ENCODE measurements at regions not wholly inside any gene's neighbourhood (a gene's known extent, or its start where the extent isn't known, plus 50 kb on each side); places are given as distances from the start of the nearest gene placed in this dataset.

GRCh38 chr12:40525054-40525453 lies 167.2 kb upstream of the CNTN1 start:
- no peaks in the 10 kb centered on the region for H3K9me3 Mint-ChIP-seq
- DNase-seq (ENCODE audit: low spot score) (no peak), ATAC-seq (no peak)
- Histone ChIP-seq H2AFZ (no peak overlapping the region), H3K4me3 (no peak overlapping the region), H3K9me2 (ENCODE audit: insufficient read depth) (0 out of 2 replicates have a peak, but pooled peaks cover 3% of the 10 kb centered on the region), H3K4me1 (ENCODE audit: insufficient read depth) (no peaks in the 10 kb centered on the region), H3K79me2 (replicated peaks; ENCODE audit: insufficient read depth) (no peaks in the 10 kb centered on the region), H3K27me3 (ENCODE audit: insufficient read depth) (no peaks in the 10 kb centered on the region), H4K20me1 (replicated peaks; ENCODE audit: insufficient read depth) (no peaks in the 10 kb centered on the region), H3F3A (replicated peaks; ENCODE audit: low read depth) (no peaks in the 10 kb centered on the region), H3K27ac (ENCODE audit: low read depth) (no peak overlapping the region), H3K36me3 (ENCODE audit: insufficient read depth) (no peaks in the 10 kb centered on the region), H3K4me2 (no peak overlapping the region)
- TF ChIP-seq REST (IDR thresholded peaks at IDR 0.05; ENCODE audit: unreplicated experiment) (no peak), EZH2 (IDR thresholded peaks at IDR 0.05; ENCODE audit: low read depth, unreplicated experiment) (no peak), NANOG (IDR thresholded peaks at IDR 0.05; ENCODE audit: borderline replicate concordance) (no peak), EZH2phosphoT487 (IDR thresholded peaks at IDR 0.05; ENCODE audit: unreplicated experiment) (no peak), POLR2AphosphoS5 (IDR thresholded peaks at IDR 0.05; ENCODE audit: low read depth) (no peak), ZNF462 (CRISPR knock-in tag; IDR thresholded peaks at IDR 0.05) (no peak), ETS1 (IDR thresholded peaks at IDR 0.05) (no peak), CTCF (conservative IDR thresholded peaks at IDR 0.05; ENCODE audit: low read depth in 2 of 2) (no peak), CREB1 (CRISPR knock-in tag; IDR thresholded peaks at IDR 0.05; ENCODE audit: low read depth) (no peak), ZNF331 (CRISPR knock-in tag; IDR thresholded peaks at IDR 0.05; ENCODE audit: low read depth) (no peak), JUNB (IDR thresholded peaks at IDR 0.05; ENCODE audit: unreplicated experiment) (no peak), ZNF114 (CRISPR knock-in tag; IDR thresholded peaks at IDR 0.05) (no peak)
- H3K4me1 Mint-ChIP-seq = no peaks in the 10 kb centered on the region
- no peaks in the 10 kb centered on the region for H3K36me3 Mint-ChIP-seq (ENCODE audit: low read depth)
- H3K27me3 Mint-ChIP-seq (ENCODE audit: insufficient read depth, low read depth, poor library complexity) = peaks cover 1% of the 10 kb centered on the region
- H3K27ac Mint-ChIP-seq = no peak overlapping the region
- H3K4me3 Mint-ChIP-seq = no peak overlapping the region

All from GM23338 (cell line).